Activated CD4-positive, CD25-positive, alpha-beta regulatory T cell (primary cell): ENCODE measurements at regions not wholly inside any gene's neighbourhood (a gene's known extent, or its start where the extent isn't known, plus 50 kb on each side); places are given as distances from the start of the nearest gene placed in this dataset.

Experiments
- DNase-seq, 4 experiments: peaks; one replicate each; lab custom pipeline; 2025; lab: John Stamatoyannopoulos, UW

DNA sequence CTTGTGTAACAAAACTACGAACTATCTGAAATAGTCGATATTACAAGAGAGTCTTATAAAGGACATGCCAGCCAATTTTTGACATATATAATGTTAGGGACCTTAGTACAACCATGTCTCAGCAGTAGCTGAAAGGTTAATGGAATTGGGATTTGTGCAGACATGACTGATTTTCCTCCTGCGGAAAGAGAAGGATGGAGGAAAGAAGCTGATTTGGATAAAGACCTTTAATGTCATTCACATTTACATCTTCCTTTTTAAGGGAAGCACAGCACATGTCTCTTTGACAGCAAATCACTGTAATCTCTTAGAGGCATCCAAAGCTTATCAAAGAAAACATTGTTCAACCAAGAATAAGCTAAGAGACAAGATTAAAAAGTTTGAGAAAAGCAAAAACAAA lies 1976.2 kb upstream of the IGFBP7 start:
- no peak for DNase-seq

GRCh38 chr4:59091146-59092142 lies 1981.3 kb upstream of the IGFBP7 start:
- no peak for DNase-seq

DNA sequence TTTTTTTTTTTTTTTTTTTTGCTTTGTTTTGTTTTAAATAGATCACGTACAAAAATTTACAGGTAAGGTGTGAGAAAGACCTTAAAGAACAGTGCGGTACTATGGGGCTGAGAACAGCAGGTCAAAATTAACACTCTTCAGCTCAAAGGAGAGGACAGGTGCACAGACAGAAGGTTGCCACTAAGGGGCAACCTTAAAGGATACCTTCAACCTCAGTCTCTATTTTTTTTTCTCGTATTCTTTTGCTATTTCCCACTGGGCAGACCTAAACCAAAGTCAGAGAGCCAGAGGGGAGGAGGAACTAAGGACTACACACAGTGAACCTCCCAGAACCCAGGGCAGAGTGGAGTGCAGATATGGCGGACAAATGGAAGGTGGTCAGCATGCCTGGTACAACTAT lies 1984.3 kb upstream of the IGFBP7 start:
- DNase-seq: no peak

- DNase-seq: no peak
These were observed 1992.1 kb upstream of the IGFBP7 start for GRCh38 chr4:59102311-59102710.

- DNase-seq: no peak
These were observed 2010.2 kb upstream of the IGFBP7 start for GRCh38 chr4:59120287-59120814.

GRCh38 chr4:59122626-59123025 lies 2012.4 kb upstream of the IGFBP7 start:
- no peak for DNase-seq

GRCh38 chr4:59126159-59126558 lies 2016.0 kb upstream of the IGFBP7 start:
- DNase-seq: no peak

GRCh38 chr4:59127006-59127405 lies 2016.8 kb upstream of the IGFBP7 start:
- DNase-seq: no peak

GRCh38 chr4:59127743-59128142 lies 2017.6 kb upstream of the IGFBP7 start:
- DNase-seq: no peak

GRCh38 chr4:59135248-59135985 lies 2025.2 kb upstream of the IGFBP7 start:
- no peak for DNase-seq

GRCh38 chr4:59161249-59161648 lies 2038.9 kb upstream of the ADGRL3 start:
- DNase-seq: no peak

DNA sequence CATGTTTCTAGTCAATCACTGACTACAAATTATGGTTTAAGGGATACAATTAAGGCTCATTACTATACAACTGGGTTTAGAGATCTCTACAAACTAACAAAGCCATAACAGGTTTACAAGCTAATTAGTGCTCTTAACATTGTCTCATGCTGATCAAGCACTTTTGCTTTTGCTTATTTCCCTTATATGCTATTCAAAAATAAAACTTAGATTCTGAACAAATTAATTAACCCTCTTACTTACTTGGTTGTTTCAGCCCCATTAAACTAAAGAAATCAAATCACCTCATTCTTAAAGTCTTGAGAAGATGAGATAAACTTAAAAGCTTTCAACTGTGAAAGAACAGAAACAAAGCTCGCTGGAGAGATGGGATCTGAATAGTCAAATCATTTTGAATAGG lies 2024.5 kb upstream of the ADGRL3 start:
- DNase-seq: no peak

GRCh38 chr4:59179372-59179771 lies 2020.8 kb upstream of the ADGRL3 start:
- DNase-seq: no peak

- no peak for DNase-seq
These were observed 2020.0 kb upstream of the ADGRL3 start for GRCh38 chr4:59180161-59180560.

DNA sequence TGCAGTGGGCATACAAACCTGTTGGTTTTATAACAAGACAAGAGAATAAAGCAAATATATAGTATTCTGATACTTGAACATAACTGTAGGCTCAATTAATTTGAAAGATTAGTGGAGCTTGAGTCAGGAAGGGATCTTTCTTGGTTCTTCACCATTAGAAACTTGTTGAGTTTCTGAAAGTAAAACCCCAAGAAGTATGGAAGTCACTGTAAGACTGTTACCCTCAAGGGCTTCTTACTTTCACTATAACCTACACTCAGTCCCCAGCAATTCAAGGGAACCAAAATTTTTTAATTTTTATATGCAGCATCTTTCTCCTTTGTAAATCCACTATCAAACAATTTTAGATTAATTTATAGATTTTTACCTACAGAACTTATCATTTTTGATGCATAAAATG lies 2019.2 kb upstream of the ADGRL3 start:
- DNase-seq: no peak

DNA sequence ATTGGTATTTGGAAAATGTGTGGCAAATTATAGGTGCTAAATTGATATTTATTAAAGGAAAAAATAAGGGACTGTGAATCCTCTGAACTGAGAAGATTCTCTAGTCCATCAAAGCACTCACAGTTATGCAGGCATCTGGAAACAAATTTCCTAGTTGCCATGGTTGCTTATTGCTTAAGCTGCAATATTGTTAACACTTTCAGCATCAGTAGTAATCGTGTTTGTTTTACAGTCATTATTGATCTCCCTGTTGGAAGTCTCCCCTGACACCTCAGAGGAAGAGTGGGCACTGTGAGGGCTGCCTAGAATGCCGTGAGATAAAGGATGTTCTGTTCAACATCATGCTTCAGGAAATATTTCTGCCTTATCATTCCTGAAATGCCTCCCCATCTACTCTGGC lies 2004.3 kb upstream of the ADGRL3 start:
- DNase-seq: no peak

GRCh38 chr4:59200992-59201391 lies 1999.1 kb upstream of the ADGRL3 start:
- DNase-seq: no peak

GRCh38 chr4:59217910-59218631 lies 1982.1 kb upstream of the ADGRL3 start:
- no peak for DNase-seq

DNA sequence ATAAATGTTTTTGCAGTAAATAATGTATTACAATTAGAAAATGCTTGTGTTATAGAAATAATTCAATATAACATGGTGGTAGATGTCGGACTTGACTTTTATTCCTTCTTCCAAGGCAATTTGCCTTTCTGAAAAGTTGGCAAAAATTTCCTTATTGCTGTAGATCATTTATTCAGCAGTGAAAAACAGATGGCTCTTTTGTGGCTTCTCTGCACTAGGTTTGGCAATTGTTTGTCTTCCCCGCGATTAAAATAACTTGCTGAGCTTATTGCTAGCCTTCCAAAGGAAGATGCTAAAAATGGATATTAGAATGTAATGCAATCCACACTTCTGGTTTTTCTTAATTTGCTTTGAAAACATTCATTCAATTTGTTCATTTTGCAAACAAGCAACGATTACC lies 1977.9 kb upstream of the ADGRL3 start:
- DNase-seq: no peak

DNA sequence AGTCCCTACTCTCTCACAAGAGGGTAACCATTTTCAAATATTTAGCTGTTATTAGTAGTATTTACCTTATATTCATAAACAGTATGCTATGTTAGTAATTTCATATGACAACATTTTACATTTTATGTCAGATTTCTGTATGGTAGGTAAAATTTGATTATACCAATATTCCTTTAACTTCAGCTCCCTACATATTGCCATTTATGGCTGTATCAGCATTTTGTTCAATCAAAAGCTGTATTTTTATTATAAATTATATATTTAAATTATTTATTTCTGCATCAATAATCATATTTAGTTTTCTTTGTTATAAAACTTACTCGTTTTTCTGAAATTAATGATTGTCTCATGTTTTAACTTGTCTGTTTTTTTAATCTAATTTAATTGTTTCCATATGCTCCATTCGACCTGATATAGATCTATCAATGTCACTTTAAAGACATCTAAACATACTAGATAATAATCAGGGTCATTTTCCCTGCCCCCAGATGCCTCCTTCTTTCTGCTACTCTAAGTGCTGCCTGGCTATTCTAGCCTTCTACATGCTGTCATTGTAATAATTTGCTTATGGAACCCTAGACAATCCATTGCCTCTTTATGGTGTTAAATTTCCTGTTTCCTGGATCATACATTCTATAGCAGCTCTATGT lies 1976.7 kb upstream of the ADGRL3 start:
- DNase-seq: no peak

DNA sequence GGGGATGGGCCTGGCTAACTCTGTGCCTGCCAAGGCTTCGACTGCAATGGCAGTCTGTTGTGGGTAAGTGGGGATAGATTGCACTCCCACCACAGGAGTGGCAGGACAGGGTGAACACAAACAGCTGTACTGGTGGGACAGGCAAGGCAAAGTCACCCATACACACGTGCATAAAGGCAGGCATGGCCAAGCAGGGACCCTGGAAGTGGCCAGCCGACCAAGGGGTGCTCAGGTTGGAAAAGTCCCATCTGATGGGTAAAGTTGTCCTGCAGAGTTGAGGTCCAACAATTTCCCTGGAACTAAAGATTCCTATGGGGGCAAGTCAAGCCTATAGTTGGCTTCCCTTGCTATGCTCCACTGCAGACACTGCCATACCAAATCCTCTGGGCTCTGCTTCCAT lies 1961.9 kb upstream of the ADGRL3 start:
- DNase-seq: no peak

- DNase-seq: no peak
These were observed 1960.1 kb upstream of the ADGRL3 start for GRCh38 chr4:59240011-59240410.
